K562 (cell line): ENCODE measurements at regions not wholly inside any gene's neighbourhood (a gene's known extent, or its start where the extent isn't known, plus 50 kb on each side); places are given as distances from the start of the nearest gene placed in this dataset.

Source experiments
- ATF2 ChIP-seq: sonication (generic); formaldehyde crosslinking; IDR thresholded peaks from 2 replicates; pipeline ENCODE4 v1.8.1; 2022; ENCODE audit warnings: missing genetic modification reagents
- ETS1 ChIP-seq: conservative IDR thresholded peaks from 2 replicates; pipeline ENCODE4 v1.6.1; 2011; ENCODE audit warnings: low read depth, mild to moderate bottlenecking, low read length; ENCODE audit not compliant: control insufficient read depth
- EZH2 ChIP-seq: IDR thresholded peaks from 2 replicates; pipeline ENCODE4 v1.6.1; 2012; ENCODE audit warnings: low read depth, mild to moderate bottlenecking, inconsistent platforms, low read length, borderline replicate concordance
- FOSL1 ChIP-seq: fragments of 200-800 bp; sonication (Bioruptor generic); conservative IDR thresholded peaks from 2 replicates; pipeline ENCODE4 v1.6.1; 2016; ENCODE audit warnings: missing genetic modification characterization, missing compliant biosample characterization
- L3MBTL2 ChIP-seq: fragments of 450-650 bp; IDR thresholded peaks from 2 replicates; pipeline ENCODE4 v1.6.1; 2016; ENCODE audit warnings: mild to moderate bottlenecking, moderate library complexity
- NR3C1 ChIP-seq: sonication (generic); formaldehyde crosslinking; IDR thresholded peaks from 2 replicates; pipeline ENCODE4 v1.8.1; 2022; ENCODE audit warnings: missing genetic modification reagents
- POLR2AphosphoS5 ChIP-seq: IDR thresholded peaks from 2 replicates; pipeline ENCODE4 v1.6.1; 2011; ENCODE audit warnings: mild to moderate bottlenecking, low read depth, low read length, moderate library complexity; ENCODE audit not compliant: control insufficient read depth, insufficient read depth
- PYGO2 ChIP-seq: fragments of 450-650 bp; IDR thresholded peaks from 2 replicates; pipeline ENCODE4 v1.6.1; 2016; ENCODE audit warnings: mild to moderate bottlenecking, missing genetic modification characterization, moderate library complexity, missing compliant biosample characterization
- RUNX1 ChIP-seq: sonication (generic); IDR thresholded peaks from 2 replicates; pipeline ENCODE4 v1.6.1; 2016; ENCODE audit warnings: antibody characterized with exemption, low read depth
- SETDB1 ChIP-seq: IDR thresholded peaks from one replicate; pipeline ENCODE4 v1.6.1; 2012; ENCODE audit warnings: low read length, control low read depth, inconsistent platforms
- TAF1 ChIP-seq: IDR thresholded peaks from 2 replicates; pipeline ENCODE4 v1.6.1; 2011; ENCODE audit warnings: mild to moderate bottlenecking, low read length, moderate library complexity; ENCODE audit not compliant: insufficient read depth, control insufficient read depth, severe bottlenecking; ENCODE audit errors: extremely low read depth
- USF2 ChIP-seq: sonication (generic); formaldehyde crosslinking; IDR thresholded peaks from 2 replicates; pipeline ENCODE4 v1.5.0; 2020; ENCODE audit warnings: missing genetic modification reagents
- ZNF408 ChIP-seq: fragments of 250-450 bp; sonication (Bioruptor Pico); IDR thresholded peaks from 2 replicates; pipeline ENCODE4 v1.4.0; 2020; ENCODE audit warnings: low read depth, mild to moderate bottlenecking, moderate library complexity

- no peak for TF ChIP-seq ETS1
- TF ChIP-seq ZNF408 (CRISPR knock-in tag), result no peak
- no peak for TF ChIP-seq PYGO2 (tag)
- no peak for TF ChIP-seq RUNX1
- TF ChIP-seq SETDB1, result no peak
- TF ChIP-seq POLR2AphosphoS5, result no peak
- TF ChIP-seq ATF2, result no peak
- no peak for TF ChIP-seq TAF1
- no peak for TF ChIP-seq L3MBTL2
- TF ChIP-seq EZH2, result no peak
- no peak for TF ChIP-seq FOSL1
- TF ChIP-seq USF2, result no peak
- TF ChIP-seq NR3C1 (CRISPR knock-in tag), result no peak
Measured at GRCh38 chr7:84529480-84530205, 335.1 kb upstream of the SEMA3A start.
